ENCODE measurements at regions not wholly inside any gene's neighbourhood (a gene's known extent, or its start where the extent isn't known, plus 50 kb on each side); places are given as distances from the start of the nearest gene placed in this dataset.

GRCh38 chr16:87172632-87173031 lies 144.6 kb downstream of the C16orf95 start:
- FAIRE-seq (no peak), DNase-seq (ENCODE audit: insufficient read length) (no peak)
- TF ChIP-seq POLR2AphosphoS5 (IDR thresholded peaks at IDR 0.05; ENCODE audit: low read depth, low read length), result no peak

- TF ChIP-seq TAF1 (IDR thresholded peaks at IDR 0.05; ENCODE audit: borderline replicate concordance, low read depth, low read length) (no peak), POLR2A (IDR thresholded peaks at IDR 0.05; ENCODE audit: low read depth, low read length) (no peak), POLR2AphosphoS5 (IDR thresholded peaks at IDR 0.05; ENCODE audit: low read depth, low read length) (no peak)
- no peak for FAIRE-seq
Measured at GRCh38 chr16:87173294-87173893, 143.8 kb downstream of the C16orf95 start.

GRCh38 chr16:87174061-87174460 lies 143.1 kb downstream of the C16orf95 start:
- FAIRE-seq, result no peak
- TF ChIP-seq POLR2AphosphoS5 (IDR thresholded peaks at IDR 0.05; ENCODE audit: low read depth, low read length) (no peak), POLR2A (IDR thresholded peaks at IDR 0.05; ENCODE audit: low read depth, low read length) (no peak), TAF1 (IDR thresholded peaks at IDR 0.05; ENCODE audit: borderline replicate concordance, low read depth, low read length) (no peak)
- no peak for DNase-seq (ENCODE audit: insufficient read length)

More at GRCh38 chr16:87173294-87173893, 143.8 kb downstream of the C16orf95 start:
- DNase-seq (ENCODE audit: insufficient read length), result no peak

GRCh38 chr16:87176735-87177134 lies 140.5 kb downstream of the C16orf95 start:
- TF ChIP-seq POLR2AphosphoS5 (IDR thresholded peaks at IDR 0.05; ENCODE audit: low read depth, low read length) (no peak), TAF1 (IDR thresholded peaks at IDR 0.05; ENCODE audit: borderline replicate concordance, low read depth, low read length) (no peak), POLR2A (IDR thresholded peaks at IDR 0.05; ENCODE audit: low read depth, low read length) (no peak)
- FAIRE-seq (no peak), DNase-seq (ENCODE audit: insufficient read length) (no peak)

- TF ChIP-seq POLR2A (IDR thresholded peaks at IDR 0.05; ENCODE audit: low read depth, low read length), result no peak
- TF ChIP-seq TAF1 (IDR thresholded peaks at IDR 0.05; ENCODE audit: borderline replicate concordance, low read depth, low read length), result no peak
- no peak for TF ChIP-seq POLR2AphosphoS5 (IDR thresholded peaks at IDR 0.05; ENCODE audit: low read depth, low read length)
- FAIRE-seq, result no peak
- DNase-seq (ENCODE audit: insufficient read length), result no peak
Measured at GRCh38 chr16:87177673-87178072, 139.5 kb downstream of the C16orf95 start.

- no peak for DNase-seq (ENCODE audit: insufficient read length)
- FAIRE-seq, result no peak
- no peak for TF ChIP-seq POLR2AphosphoS5 (IDR thresholded peaks at IDR 0.05; ENCODE audit: low read depth, low read length)
Measured at GRCh38 chr16:87178177-87178863, 138.9 kb downstream of the C16orf95 start.

GRCh38 chr16:87178977-87179376 lies 138.2 kb downstream of the C16orf95 start:
- DNase-seq (ENCODE audit: insufficient read length) (no peak), FAIRE-seq (no peak)
- TF ChIP-seq POLR2AphosphoS5 (IDR thresholded peaks at IDR 0.05; ENCODE audit: low read depth, low read length) (no peak), TAF1 (IDR thresholded peaks at IDR 0.05; ENCODE audit: borderline replicate concordance, low read depth, low read length) (no peak), POLR2A (IDR thresholded peaks at IDR 0.05; ENCODE audit: low read depth, low read length) (no peak)

GRCh38 chr16:87180069-87180468 lies 137.1 kb downstream of the C16orf95 start:
- FAIRE-seq, result no peak
- TF ChIP-seq POLR2A (IDR thresholded peaks at IDR 0.05; ENCODE audit: low read depth, low read length), result no peak
- TF ChIP-seq TAF1 (IDR thresholded peaks at IDR 0.05; ENCODE audit: borderline replicate concordance, low read depth, low read length), result no peak
- no peak for TF ChIP-seq POLR2AphosphoS5 (IDR thresholded peaks at IDR 0.05; ENCODE audit: low read depth, low read length)
- DNase-seq (ENCODE audit: insufficient read length), result no peak

GRCh38 chr16:87182759-87183158 lies 134.4 kb downstream of the C16orf95 start:
- DNase-seq (ENCODE audit: insufficient read length) (no peak), FAIRE-seq (no peak)
- TF ChIP-seq TAF1 (IDR thresholded peaks at IDR 0.05; ENCODE audit: borderline replicate concordance, low read depth, low read length), result no peak
- TF ChIP-seq POLR2AphosphoS5 (IDR thresholded peaks at IDR 0.05; ENCODE audit: low read depth, low read length), result no peak
- TF ChIP-seq POLR2A (IDR thresholded peaks at IDR 0.05; ENCODE audit: low read depth, low read length), result no peak

- DNase-seq (ENCODE audit: insufficient read length) (no peak), FAIRE-seq (no peak)
- TF ChIP-seq POLR2A (IDR thresholded peaks at IDR 0.05; ENCODE audit: low read depth, low read length) (no peak), TAF1 (IDR thresholded peaks at IDR 0.05; ENCODE audit: borderline replicate concordance, low read depth, low read length) (no peak), POLR2AphosphoS5 (IDR thresholded peaks at IDR 0.05; ENCODE audit: low read depth, low read length) (no peak)
Measured at GRCh38 chr16:87183647-87184046, 133.5 kb downstream of the C16orf95 start.

- TF ChIP-seq POLR2AphosphoS5 (IDR thresholded peaks at IDR 0.05; ENCODE audit: low read depth, low read length), result no peak
- TF ChIP-seq TAF1 (IDR thresholded peaks at IDR 0.05; ENCODE audit: borderline replicate concordance, low read depth, low read length), result no peak
- TF ChIP-seq POLR2A (IDR thresholded peaks at IDR 0.05; ENCODE audit: low read depth, low read length), result no peak
- DNase-seq (ENCODE audit: insufficient read length) (no peak), FAIRE-seq (no peak)
Measured at GRCh38 chr16:87185308-87185707, 131.9 kb downstream of the C16orf95 start.

GRCh38 chr16:87185983-87186382 lies 131.2 kb downstream of the C16orf95 start:
- TF ChIP-seq TAF1 (IDR thresholded peaks at IDR 0.05; ENCODE audit: borderline replicate concordance, low read depth, low read length) (no peak), POLR2A (IDR thresholded peaks at IDR 0.05; ENCODE audit: low read depth, low read length) (no peak), POLR2AphosphoS5 (IDR thresholded peaks at IDR 0.05; ENCODE audit: low read depth, low read length) (no peak)
- FAIRE-seq (no peak), DNase-seq (ENCODE audit: insufficient read length) (no peak)

All from GM12892 (cell line).